OCI-LY3 (cell line): ENCODE measurements at regions not wholly inside any gene's neighbourhood (a gene's known extent, or its start where the extent isn't known, plus 50 kb on each side); places are given as distances from the start of the nearest gene placed in this dataset.

Source experiments
- H2AFZ ChIP-seq: fragments of 200-600, 300-600 bp; shearing (Covaris generic); 2 replicates; pipeline ENCODE4 v1.6.0; 2014; ENCODE audit warnings: antibody characterized with exemption, low read depth, low read length
- H3K27ac ChIP-seq: fragments of 200-600, 300-600 bp; sonication (generic); 2 replicates; pipeline ENCODE4 v1.5.1; 2014; ENCODE audit warnings: mild to moderate bottlenecking, low read length, moderate library complexity, mixed read lengths
- H3K27me3 ChIP-seq: fragments of 200-600, 300-600 bp; sonication (generic); 2 replicates; pipeline ENCODE4 v1.6.1; 2014; ENCODE audit warnings: low read depth, low read length, mixed read lengths
- H3K36me3 ChIP-seq: fragments of 200-600, 300-600 bp; sonication (generic); replicated peaks from 2 replicates; pipeline ENCODE3; 2014; ENCODE audit warnings: low read depth, low read length, mixed read lengths
- H3K4me1 ChIP-seq: fragments of 300-600, 200-600 bp; sonication (generic); 2 replicates; pipeline ENCODE4 v1.6.1; 2014; ENCODE audit warnings: low read length, mixed read lengths
- H3K4me2 ChIP-seq: fragments of 200-600, 300-600 bp; sonication (generic); 2 replicates; pipeline ENCODE4 v1.6.1; 2014; ENCODE audit warnings: low read length, mixed read lengths
- H3K4me3 ChIP-seq: fragments of 300-600, 200-600 bp; sonication (generic); 2 replicates; pipeline ENCODE4 v1.5.1; 2014; ENCODE audit warnings: antibody characterized with exemption, mild to moderate bottlenecking, low read length, moderate library complexity
- H3K79me2 ChIP-seq: fragments of 300-600, 200-600 bp; shearing (Covaris generic); 2 replicates; pipeline ENCODE4 v1.6.1; 2014; ENCODE audit warnings: mild to moderate bottlenecking, low read length, mixed read lengths
- H3K9ac ChIP-seq: fragments of 300-600, 200-600 bp; shearing (Covaris generic); 2 replicates; pipeline ENCODE4 v1.6.0; 2014; ENCODE audit warnings: mild to moderate bottlenecking, low read length, moderate library complexity
- H3K9me3 ChIP-seq: fragments of 200-600, 300-600 bp; shearing (Covaris generic); 2 replicates; pipeline ENCODE4 v1.6.1; 2014; ENCODE audit warnings: low read length, mixed read lengths; ENCODE audit not compliant: insufficient read depth
- H4K20me1 ChIP-seq: fragments of 200-600, 300-600 bp; sonication (generic); 2 replicates; pipeline ENCODE4 v1.6.1; 2016; ENCODE audit warnings: low read length, mixed read lengths; ENCODE audit not compliant: insufficient read depth
- CTCF ChIP-seq: fragments of 200-600, 300-600 bp; sonication (generic); IDR thresholded peaks from 2 replicates; pipeline ENCODE4 v1.5.1; 2014; ENCODE audit warnings: antibody characterized with exemption, low read length, low read depth
- EZH2phosphoT487 ChIP-seq: fragments of 200-600 bp; shearing (Covaris generic); IDR thresholded peaks from 2 replicates; pipeline ENCODE4 v1.6.1; 2018; ENCODE audit warnings: antibody characterized with exemption, mixed run types, low read depth

GRCh38 chr7:79547132-79547531 is 93.7 kb upstream of the MAGI2 start:
- H3K4me3 ChIP-seq, result no peak overlapping the region

GRCh38 chr7:79540592-79540991 is 87.1 kb upstream of the MAGI2 start:
- Histone ChIP-seq H3K4me2 (no peak overlapping the region), H3K9ac (no peak overlapping the region), H3K36me3 (no peaks in the 10 kb centered on the region), H3K27me3 (no peaks in the 10 kb centered on the region), H3K4me1 (no peaks in the 10 kb centered on the region), H2AFZ (no peak overlapping the region), H3K27ac (no peak overlapping the region), H3K79me2 (no peaks in the 10 kb centered on the region), H3K9me3 (no peaks in the 10 kb centered on the region), H3K4me3 (no peak overlapping the region), H4K20me1 (no peaks in the 10 kb centered on the region)
- TF ChIP-seq CTCF, result no peak
- TF ChIP-seq EZH2phosphoT487, result no peak

More at GRCh38 chr7:79547132-79547531, 93.7 kb upstream of the MAGI2 start:
- Histone ChIP-seq H2AFZ (no peak overlapping the region), H3K9me3 (no peaks in the 10 kb centered on the region), H3K4me2 (no peak overlapping the region), H3K4me1 (no peaks in the 10 kb centered on the region), H3K27me3 (no peaks in the 10 kb centered on the region), H4K20me1 (no peaks in the 10 kb centered on the region), H3K9ac (no peak overlapping the region), H3K27ac (no peak overlapping the region), H3K36me3 (no peaks in the 10 kb centered on the region), H3K79me2 (no peaks in the 10 kb centered on the region)
- TF ChIP-seq EZH2phosphoT487 (no peak), CTCF (no peak)

- H4K20me1 ChIP-seq, result no peaks in the 10 kb centered on the region
- H3K27me3 ChIP-seq, result no peaks in the 10 kb centered on the region
- no peaks in the 10 kb centered on the region for H3K79me2 ChIP-seq
- H3K9me3 ChIP-seq, result no peaks in the 10 kb centered on the region
- no peak overlapping the region for H3K4me3 ChIP-seq
- no peaks in the 10 kb centered on the region for H3K4me1 ChIP-seq
- H3K27ac ChIP-seq, result no peak overlapping the region
- no peak overlapping the region for H3K9ac ChIP-seq
- H2AFZ ChIP-seq, result no peak overlapping the region
- no peak overlapping the region for H3K4me2 ChIP-seq
- H3K36me3 ChIP-seq, result no peaks in the 10 kb centered on the region
- TF ChIP-seq CTCF (no peak), EZH2phosphoT487 (no peak)
Measured at GRCh38 chr7:79534128-79534527, 80.7 kb upstream of the MAGI2 start.

- Histone ChIP-seq H3K4me1 (no peaks in the 10 kb centered on the region), H4K20me1 (no peaks in the 10 kb centered on the region), H3K36me3 (no peaks in the 10 kb centered on the region), H2AFZ (no peak overlapping the region), H3K9ac (no peak overlapping the region), H3K27ac (no peak overlapping the region), H3K27me3 (no peaks in the 10 kb centered on the region), H3K4me2 (no peak overlapping the region), H3K4me3 (no peak overlapping the region), H3K9me3 (no peaks in the 10 kb centered on the region), H3K79me2 (no peaks in the 10 kb centered on the region)
- TF ChIP-seq CTCF, result no peak
- TF ChIP-seq EZH2phosphoT487, result no peak
Measured at GRCh38 chr7:79531905-79532664, 78.6 kb upstream of the MAGI2 start.
